ENCODE measurements at regions not wholly inside any gene's neighbourhood (a gene's known extent, or its start where the extent isn't known, plus 50 kb on each side); places are given as distances from the start of the nearest gene placed in this dataset.

GRCh38 chr15:62582580-62582979 lies 417.5 kb upstream of the C2CD4B start:
- H3K27me3 ChIP-seq (ENCODE audit: control insufficient read depth, insufficient read depth, low read length), result no peaks in the 10 kb centered on the region
- no peaks in the 10 kb centered on the region for H3K36me3 ChIP-seq (ENCODE audit: control insufficient read depth, insufficient read depth, low read length)
- H3K27ac ChIP-seq (ENCODE audit: insufficient read depth, low read length), result no peak overlapping the region
- no peak overlapping the region for H3K9ac ChIP-seq (ENCODE audit: insufficient read depth, low read length)
- H3K79me2 ChIP-seq (ENCODE audit: control insufficient read depth, insufficient read depth, low read length), result no peaks in the 10 kb centered on the region
- H3K4me3 ChIP-seq (replicated peaks in 1 of 4; ENCODE audit: control extremely low read depth in 1 of 4, insufficient read depth in 1 of 4, low read depth in 3 of 4, low read length in 4 of 4), result no peak overlapping the region
- H4K20me1 ChIP-seq (ENCODE audit: control insufficient read depth, extremely low read depth, insufficient read depth, low read length), result no peaks in the 10 kb centered on the region
- no peaks in the 10 kb centered on the region for H3K9me3 ChIP-seq (ENCODE audit: control insufficient read depth, insufficient read depth, low read depth, low read length)
- no peak overlapping the region for H2AFZ ChIP-seq (ENCODE audit: low read length)
- TF ChIP-seq CTCF (conservative IDR thresholded peaks at IDR 0.05 in 1 of 2, IDR thresholded peaks at IDR 0.05 in 1 of 2; ENCODE audit: low read depth in 1 of 2, low read length in 2 of 2), result no peak
- TF ChIP-seq EZH2 (IDR thresholded peaks at IDR 0.05; ENCODE audit: low read length, missing control alignments), result no peak
- H3K4me1 ChIP-seq (ENCODE audit: control insufficient read depth, extremely low read depth, insufficient read depth, low read length), result no peaks in the 10 kb centered on the region
- DNase-seq (ENCODE audit: low read depth in 2 of 2), result no peak
- no peak overlapping the region for H3K4me2 ChIP-seq (ENCODE audit: extremely low read depth, insufficient read depth, low read length)

- H3K27ac ChIP-seq (ENCODE audit: insufficient read depth, low read length), result no peak overlapping the region
These were observed 419.5 kb upstream of the C2CD4B start for GRCh38 chr15:62584301-62585235.

More at GRCh38 chr15:62584301-62585235, 419.5 kb upstream of the C2CD4B start:
- H3K9ac ChIP-seq (ENCODE audit: insufficient read depth, low read length), result no peak overlapping the region
- H2AFZ ChIP-seq (ENCODE audit: low read length), result no peak overlapping the region
- H3K36me3 ChIP-seq (ENCODE audit: control insufficient read depth, insufficient read depth, low read length), result no peaks in the 10 kb centered on the region
- H3K4me3 ChIP-seq (replicated peaks in 1 of 4; ENCODE audit: control extremely low read depth in 1 of 4, insufficient read depth in 1 of 4, low read depth in 3 of 4, low read length in 4 of 4), result no peak overlapping the region
- H3K4me2 ChIP-seq (ENCODE audit: extremely low read depth, insufficient read depth, low read length), result no peak overlapping the region
- H3K27me3 ChIP-seq (ENCODE audit: control insufficient read depth, insufficient read depth, low read length), result no peaks in the 10 kb centered on the region
- no peaks in the 10 kb centered on the region for H3K4me1 ChIP-seq (ENCODE audit: control insufficient read depth, extremely low read depth, insufficient read depth, low read length)
- H3K9me3 ChIP-seq (ENCODE audit: control insufficient read depth, insufficient read depth, low read depth, low read length), result no peaks in the 10 kb centered on the region
- DNase-seq (ENCODE audit: low read depth in 2 of 2), result no peak
- H4K20me1 ChIP-seq (ENCODE audit: control insufficient read depth, extremely low read depth, insufficient read depth, low read length), result no peaks in the 10 kb centered on the region
- no peak for TF ChIP-seq EZH2 (IDR thresholded peaks at IDR 0.05; ENCODE audit: low read length, missing control alignments)
- no peak for TF ChIP-seq CTCF (conservative IDR thresholded peaks at IDR 0.05 in 1 of 2, IDR thresholded peaks at IDR 0.05 in 1 of 2; ENCODE audit: low read depth in 1 of 2, low read length in 2 of 2)
- H3K79me2 ChIP-seq (ENCODE audit: control insufficient read depth, insufficient read depth, low read length), result no peaks in the 10 kb centered on the region

Measured in fibroblast of lung (primary cell).